EL (cell line): ENCODE measurements at regions not wholly inside any gene's neighbourhood (a gene's known extent, or its start where the extent isn't known, plus 50 kb on each side); places are given as distances from the start of the nearest gene placed in this dataset.
"Not testable (repeated sequence)": the region's sequence is repeated elsewhere in the genome, so short reads cannot be mapped to it uniquely, and the experiment has no call there.

Source experiments
- DNase-seq: peaks from one replicate; pipeline ENCODE4 v3.0.0-alpha.2; 2016

GRCh38 chr18:56436651-56437050 lies 201.7 kb downstream of the TXNL1 start:
- no peak for DNase-seq

GRCh38 chr18:56433919-56434318 lies 204.5 kb downstream of the TXNL1 start:
- DNase-seq, result no peak

DNA sequence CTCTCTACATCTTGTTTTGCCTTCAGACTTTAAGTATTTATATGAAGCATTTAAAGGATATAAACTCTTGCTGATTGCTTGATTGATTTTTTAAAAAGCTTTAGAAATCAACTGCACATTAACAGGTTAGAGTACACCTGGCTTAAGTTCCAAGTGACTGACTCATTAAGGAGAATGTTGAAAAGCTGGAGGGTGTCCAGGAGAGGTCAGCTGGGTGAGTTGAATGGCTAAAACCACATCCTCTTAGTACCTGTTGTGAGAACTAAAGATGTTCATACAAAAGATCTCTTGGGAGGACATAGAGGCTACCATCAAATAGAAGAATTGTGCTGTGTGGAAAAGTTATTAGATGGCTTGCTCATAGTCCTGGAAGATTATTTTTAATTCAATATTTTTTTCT lies 206.8 kb downstream of the TXNL1 start:
- DNase-seq, result peak; percentile 6

DNA sequence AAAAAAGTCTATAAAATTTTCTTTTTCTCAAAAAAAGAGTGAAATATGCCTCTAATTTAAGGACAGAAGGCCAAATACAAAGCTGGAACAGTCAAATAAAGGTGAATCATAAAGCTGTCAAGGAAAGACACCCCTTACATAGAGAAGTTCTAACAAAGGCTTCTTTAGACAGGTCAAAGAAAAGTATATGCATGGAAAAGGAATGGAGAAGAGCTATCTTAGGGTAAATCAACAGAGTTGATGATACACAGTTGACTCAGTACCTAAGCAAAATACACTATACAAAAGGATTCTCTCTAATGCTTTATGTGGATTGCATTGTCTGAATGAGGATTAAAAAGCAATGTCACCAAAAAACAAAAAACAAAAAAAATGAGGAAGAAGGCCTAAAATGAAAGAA lies 214.8 kb downstream of the TXNL1 start:
- no peak for DNase-seq

DNA sequence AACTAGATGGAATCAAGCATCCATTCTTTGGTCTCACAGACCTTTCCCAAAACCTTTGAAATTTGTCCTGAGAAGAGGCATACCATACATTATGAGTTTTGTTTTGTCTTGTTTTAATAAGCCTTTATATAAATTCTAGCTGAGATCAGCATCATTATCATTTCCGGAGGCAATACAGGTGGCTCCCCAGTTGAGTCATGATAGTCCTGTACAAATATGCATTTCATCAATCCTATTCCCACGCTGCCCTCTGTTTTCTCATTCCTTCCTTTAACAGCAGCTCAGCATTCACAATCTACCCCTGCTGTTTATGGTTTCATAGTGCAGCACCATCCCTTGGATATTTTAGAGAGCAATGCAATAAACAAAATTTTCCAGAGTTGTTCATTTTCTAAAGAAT lies 216.7 kb downstream of the TXNL1 start:
- DNase-seq, result no peak

- not testable (repeated sequence) for DNase-seq
Observed at GRCh38 chr18:56420868-56421267, 217.5 kb downstream of the TXNL1 start.

- DNase-seq, result no peak
Observed at GRCh38 chr18:56414357-56414756, 224.0 kb downstream of the TXNL1 start.

- no peak for DNase-seq
Observed at GRCh38 chr18:56413862-56414261, 224.5 kb downstream of the TXNL1 start.

- no peak for DNase-seq
Observed at GRCh38 chr18:56412951-56413350, 225.4 kb downstream of the TXNL1 start.

- no peak for DNase-seq
Observed at GRCh38 chr18:56409736-56410135, 228.7 kb downstream of the TXNL1 start.

DNA sequence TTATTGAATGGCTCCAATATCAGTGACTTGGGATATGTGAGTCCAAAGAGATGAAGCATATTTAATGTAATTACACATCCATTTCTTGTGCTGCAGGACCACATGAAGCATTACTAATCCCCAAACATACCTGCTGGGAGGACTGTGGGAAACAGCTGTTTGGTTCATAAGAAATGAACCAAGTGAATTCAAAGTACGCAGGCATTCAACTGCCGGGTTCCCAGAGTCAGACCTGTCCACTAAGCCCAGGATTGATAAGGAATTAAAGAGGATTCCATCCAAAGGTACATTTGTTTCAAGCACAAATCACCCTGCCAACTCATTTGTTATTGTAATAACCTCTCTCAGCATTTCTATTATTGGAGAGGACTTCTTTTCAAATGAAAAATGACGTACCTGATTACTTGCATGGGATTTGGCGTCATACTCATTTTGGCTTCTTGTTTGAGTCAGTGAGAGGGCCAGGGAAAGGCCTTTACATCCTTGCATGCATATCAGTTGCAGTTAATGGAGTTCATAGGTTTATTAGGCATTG lies 230.7 kb downstream of the TXNL1 start:
- DNase-seq, result no peak

DNA sequence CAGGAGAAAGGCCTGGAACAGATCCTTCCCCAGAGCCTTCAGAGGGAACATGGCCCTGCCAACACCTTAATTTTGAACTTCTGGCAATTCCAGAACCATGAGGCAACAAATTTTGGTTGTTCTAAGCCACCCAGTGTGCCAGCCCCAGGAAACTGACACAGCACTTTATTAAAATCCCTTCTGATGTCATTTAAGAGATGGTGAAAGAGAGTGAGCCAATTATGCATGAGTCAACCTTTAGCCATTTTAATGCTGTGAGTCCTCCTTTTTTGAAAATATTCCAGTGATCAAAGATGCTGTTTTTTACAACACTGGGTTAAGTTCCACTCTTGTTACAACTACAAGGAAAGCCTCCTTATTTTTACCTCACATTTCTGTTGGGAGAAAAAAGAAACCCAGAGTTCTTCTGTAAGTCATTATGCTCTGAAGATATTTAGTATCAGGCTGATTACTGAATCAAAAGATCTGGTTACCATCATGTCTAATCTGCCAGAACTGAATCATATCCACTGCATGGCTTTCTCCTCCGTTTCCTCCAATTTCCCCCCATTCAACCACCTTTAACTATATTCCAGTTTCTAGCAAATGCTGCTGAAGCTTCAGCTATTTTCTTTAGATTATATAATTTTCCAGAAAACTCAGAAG lies 235.4 kb downstream of the TXNL1 start:
- peak; percentile 89 for DNase-seq

DNA sequence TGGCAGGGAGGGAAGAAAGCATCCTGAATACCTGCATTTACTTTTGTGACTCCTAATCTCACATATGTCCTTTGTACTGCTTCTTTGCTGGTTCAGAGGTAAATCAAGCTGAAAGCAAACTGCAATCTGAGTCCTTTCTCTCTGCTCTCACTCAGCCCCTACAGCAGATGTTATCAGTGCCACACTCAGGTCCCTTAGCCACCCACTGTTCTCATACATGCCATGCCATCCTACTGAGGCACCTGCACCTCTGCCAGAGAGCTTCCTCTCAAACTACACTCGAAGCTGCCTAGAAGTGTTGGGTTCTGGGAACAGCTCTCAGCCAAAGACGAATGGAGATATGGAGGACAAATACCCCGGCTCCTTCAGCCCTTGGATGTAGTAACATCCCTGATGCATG lies 244.5 kb downstream of the TXNL1 start:
- DNase-seq, result no peak

DNA sequence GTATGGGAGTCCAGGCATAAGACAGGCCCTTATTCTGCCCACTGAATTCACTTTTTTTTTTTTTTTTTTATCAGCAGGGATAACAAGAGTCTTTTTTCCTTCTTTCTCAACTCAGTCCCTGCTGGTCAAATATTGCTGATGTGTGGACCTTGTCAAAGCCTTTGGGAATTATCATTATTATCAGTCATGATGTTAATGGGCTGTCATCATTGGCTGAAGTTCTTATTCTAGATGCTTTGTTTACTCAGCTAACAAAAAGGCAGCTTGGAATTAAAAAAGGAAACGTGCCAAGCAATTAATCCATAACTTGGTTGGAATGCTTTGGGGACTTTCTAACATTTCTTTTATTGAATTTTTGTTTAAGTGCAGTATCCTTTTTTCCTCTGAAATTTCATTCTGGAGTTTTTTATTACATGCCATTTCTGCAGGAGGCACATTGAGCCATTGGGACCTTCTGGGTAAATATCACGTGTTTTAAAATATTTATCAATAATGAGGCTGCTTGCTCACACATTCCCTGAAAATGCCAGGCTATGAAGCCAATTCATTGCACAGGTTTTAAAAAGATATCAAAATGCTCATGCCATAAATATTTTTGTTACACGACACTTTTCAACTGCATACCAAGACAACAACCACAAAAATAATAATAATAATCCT lies 246.3 kb downstream of the TXNL1 start:
- no peak for DNase-seq

DNA sequence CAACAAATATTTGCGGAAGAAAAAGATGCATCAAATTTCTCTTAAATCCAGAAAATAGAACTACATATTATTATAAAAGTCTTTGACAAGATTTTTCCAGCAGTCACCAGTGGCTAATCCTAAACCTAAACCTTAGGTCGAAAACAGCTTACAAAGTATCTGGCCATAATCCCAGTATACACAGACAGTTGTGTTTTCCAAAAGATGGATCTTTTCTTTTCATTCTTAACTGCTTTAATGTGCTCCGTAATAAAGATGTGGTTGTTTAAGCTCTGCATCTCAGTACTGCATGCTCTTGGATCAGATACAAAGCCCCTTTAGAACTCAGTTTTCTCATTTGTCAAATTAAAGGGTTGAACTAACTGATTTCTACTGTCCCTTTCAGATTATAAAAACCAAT lies 247.8 kb downstream of the TXNL1 start:
- no peak for DNase-seq

DNA sequence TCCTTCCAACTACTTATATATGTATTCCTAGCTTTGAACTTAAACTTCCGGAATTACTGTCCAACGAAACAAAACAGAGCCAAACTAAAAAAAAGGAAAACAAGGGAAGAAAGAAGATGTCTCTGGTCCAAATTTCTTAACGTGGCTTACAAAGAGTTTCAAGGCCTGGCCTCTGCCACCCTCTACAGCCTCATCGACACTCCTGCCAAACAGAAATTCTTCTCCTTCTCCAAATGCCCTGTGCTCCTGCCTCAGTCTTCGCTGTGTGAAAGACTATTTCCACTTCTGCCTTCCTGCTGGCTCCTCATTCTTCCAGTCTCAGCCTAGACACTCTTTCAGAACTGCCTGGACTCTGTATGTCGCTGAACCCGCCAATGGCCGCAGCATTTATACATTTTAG lies 249.2 kb downstream of the TXNL1 start:
- DNase-seq, result no peak

DNA sequence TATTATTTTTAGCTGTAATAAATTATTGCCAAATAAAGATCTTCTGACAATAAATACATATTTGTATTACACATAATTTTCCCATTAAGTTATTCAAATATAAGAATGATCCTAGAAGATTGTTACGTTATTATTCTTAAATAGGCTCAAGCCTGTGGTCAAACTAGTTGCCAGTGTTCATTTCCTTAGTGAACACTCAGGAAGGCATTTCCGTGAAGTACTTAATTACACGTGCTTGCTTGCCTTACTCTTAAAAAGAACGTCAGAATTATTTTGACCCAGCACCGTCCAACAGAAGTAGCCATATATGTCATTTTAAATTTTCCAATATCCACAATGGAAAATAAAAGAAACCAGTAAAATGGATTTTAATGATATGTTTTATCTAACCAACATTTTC lies 249.8 kb downstream of the TXNL1 start:
- DNase-seq, result no peak

DNA sequence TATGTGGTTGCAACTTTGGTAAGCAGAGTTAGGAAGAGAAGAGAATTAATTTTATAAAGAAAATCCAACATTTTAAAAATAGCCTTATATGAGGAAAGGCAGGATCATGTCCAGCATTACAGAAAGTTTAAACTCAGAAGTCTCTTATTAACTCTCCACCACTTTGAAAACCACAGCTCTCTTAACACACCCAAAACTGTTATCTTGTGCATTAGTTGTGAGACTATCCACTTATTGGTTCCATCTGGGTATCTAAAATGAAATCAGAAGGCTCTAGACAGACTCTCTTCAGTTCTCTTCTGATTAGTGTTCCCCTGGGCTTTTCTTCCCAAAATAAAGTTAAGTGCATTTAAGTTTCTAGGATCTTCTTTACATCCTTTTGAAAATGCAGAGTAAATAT lies 251.5 kb downstream of the TXNL1 start:
- DNase-seq, result no peak

- no peak for DNase-seq
Observed at GRCh38 chr18:56383349-56383748, 255.0 kb downstream of the TXNL1 start.

DNA sequence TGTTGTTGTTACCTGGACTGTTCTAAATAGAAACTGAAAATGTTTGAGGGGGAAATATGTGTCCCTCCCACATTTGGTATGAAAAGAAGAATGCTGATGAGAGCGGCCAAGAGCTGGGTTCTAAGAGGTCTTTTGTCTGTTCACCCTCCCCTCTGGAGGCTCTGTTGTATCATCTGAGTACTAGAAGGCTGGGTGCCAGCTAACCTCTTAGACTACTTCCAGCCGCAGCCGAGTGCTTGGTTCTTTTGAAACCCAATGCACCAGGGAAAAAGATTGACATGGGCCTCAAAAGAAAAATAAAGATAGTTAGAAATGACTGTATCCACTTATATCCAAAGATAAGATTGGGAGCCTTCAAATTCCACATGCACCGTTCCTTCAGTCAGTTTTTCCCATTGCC lies 255.9 kb downstream of the TXNL1 start:
- DNase-seq, result no peak

DNA sequence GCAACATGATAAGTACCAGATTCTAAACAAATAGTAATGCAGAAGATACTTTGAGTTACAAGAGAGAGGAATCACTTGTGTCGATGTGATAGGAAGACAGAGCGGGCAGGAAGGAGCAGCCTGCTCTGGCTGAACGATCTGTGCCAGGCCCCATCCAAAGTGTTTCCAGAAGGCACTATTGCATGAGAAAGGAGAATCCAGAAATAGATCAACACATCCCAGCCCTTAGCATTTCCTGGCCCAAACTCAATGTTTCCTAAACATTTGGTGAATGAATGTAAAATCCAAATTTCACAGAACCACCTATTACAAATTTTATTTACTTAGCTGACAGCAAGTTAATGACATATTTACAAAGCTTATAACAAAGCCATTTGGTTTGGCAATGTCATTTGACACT lies 257.2 kb downstream of the TXNL1 start:
- DNase-seq, result no peak

DNA sequence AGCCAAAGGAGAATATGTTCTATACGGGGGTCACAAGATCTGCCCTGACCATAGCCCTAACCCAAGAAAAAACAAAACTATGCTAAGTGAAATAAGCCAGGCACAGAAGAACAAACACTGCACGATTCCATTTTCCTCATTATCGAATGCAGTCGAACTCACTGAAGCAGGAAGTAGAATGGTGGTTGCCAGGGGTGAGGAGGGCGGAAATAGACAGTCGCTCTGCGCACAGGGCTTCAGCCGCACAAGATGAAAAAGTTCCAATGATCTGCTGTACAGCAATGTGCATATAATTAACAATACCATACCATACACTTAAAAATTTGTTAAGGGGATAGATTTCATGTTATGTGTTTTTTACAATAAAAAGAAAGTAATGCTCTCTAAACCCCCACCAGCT lies 257.7 kb downstream of the TXNL1 start:
- DNase-seq, result no peak

DNA sequence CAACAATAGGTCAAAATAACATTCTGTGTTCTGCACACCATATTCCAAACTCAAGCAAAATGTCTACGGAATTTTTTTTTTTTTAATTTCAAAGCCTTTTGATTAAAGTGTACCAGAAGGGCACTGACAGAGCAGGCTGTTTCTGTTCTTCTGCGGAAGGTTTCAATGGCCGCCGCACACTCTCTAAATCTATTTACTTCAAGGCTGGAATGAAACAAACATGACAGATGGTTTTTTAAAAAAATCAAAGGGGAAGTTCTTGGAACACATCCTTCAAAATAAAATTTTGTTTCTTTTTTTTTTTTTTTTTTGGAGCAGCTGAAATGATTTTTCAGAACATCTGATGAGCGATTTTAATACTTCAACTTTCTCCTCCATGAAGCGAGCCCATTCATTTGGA lies 259.1 kb downstream of the TXNL1 start:
- DNase-seq, result no peak

DNA sequence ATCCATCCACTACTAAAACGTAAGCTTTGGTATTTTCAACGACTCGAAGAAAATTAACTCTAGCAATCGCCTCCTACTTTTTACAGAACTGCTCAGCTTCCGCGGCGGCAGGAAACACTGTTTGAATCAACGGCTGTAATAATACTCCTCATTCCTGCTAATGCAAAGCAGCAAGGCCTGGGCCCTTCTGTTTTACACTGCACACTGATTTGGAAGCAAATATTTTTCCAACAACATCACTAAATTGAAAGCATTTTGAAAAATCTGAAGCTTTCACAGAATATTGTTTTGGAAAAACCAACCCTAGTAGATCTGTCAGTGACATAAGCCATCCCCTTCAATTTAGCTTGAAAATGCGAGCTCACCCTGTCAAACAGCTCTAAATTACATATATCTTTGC lies 261.2 kb downstream of the TXNL1 start:
- no peak for DNase-seq
